ENCODE measurements at regions not wholly inside any gene's neighbourhood (a gene's known extent, or its start where the extent isn't known, plus 50 kb on each side); places are given as distances from the start of the nearest gene placed in this dataset.
"Not testable (repeated sequence)": the region's sequence is repeated elsewhere in the genome, so short reads cannot be mapped to it uniquely, and the experiment has no call there.

GRCh38 chr4:3612281-3612680 is 80.1 kb upstream of the LRPAP1 start:
- TF ChIP-seq ZFX (IDR thresholded peaks at IDR 0.05; ENCODE audit: borderline replicate concordance), result no peak
- TF ChIP-seq, protein P1, sequence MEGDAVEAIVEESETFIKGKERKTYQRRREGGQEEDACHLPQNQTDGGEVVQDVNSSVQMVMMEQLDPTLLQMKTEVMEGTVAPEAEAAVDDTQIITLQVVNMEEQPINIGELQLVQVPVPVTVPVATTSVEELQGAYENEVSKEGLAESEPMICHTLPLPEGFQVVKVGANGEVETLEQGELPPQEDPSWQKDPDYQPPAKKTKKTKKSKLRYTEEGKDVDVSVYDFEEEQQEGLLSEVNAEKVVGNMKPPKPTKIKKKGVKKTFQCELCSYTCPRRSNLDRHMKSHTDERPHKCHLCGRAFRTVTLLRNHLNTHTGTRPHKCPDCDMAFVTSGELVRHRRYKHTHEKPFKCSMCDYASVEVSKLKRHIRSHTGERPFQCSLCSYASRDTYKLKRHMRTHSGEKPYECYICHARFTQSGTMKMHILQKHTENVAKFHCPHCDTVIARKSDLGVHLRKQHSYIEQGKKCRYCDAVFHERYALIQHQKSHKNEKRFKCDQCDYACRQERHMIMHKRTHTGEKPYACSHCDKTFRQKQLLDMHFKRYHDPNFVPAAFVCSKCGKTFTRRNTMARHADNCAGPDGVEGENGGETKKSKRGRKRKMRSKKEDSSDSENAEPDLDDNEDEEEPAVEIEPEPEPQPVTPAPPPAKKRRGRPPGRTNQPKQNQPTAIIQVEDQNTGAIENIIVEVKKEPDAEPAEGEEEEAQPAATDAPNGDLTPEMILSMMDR (IDR thresholded peaks at IDR 0.05), result no peak
- no peak overlapping the region for H3K27ac ChIP-seq

GRCh38 chr4:3611778-3612177 is 79.6 kb upstream of the LRPAP1 start:
- no peak overlapping the region for H3K27ac ChIP-seq
- TF ChIP-seq ZFX (IDR thresholded peaks at IDR 0.05; ENCODE audit: borderline replicate concordance), result no peak

DNA sequence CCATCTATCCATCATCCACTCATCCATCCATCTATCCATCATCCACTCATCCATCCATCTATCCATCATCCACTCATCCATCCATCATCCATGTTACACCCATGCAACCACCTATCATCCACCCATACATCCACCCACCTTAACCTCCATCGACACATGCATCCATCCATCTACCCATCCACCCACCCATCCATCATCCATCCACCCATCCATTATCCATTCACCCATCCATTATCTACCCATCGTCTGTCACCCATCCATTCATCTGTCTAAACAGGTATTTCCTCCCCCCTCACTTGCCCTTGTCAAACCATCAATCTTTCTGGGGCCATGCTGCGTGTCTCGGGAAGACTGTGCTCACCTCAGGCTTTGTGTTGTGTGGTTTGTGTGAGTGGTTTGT is 78.6 kb upstream of the LRPAP1 start:
- not testable (repeated sequence) for H3K27ac ChIP-seq

DNA sequence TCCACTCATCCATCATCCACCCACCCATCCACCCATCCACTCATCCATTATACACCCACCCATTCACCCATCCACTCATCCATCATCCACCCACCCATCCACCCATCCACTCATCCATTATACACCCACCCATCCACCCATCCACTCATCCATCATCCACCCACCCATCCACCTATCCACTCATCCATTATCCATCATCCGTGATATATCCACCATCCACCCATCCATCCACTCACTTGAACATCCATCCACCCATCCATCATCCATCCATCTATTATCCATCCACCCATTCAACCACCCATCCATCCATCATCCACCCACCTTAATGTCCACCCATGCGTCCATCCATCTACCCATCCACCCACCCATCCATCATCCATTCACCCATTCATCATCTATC is 77.7 kb upstream of the LRPAP1 start:
- H3K27ac ChIP-seq, result not testable (repeated sequence)

- TF ChIP-seq, protein P1 (IDR thresholded peaks at IDR 0.05), result no peak
- no peak for TF ChIP-seq ZFX (IDR thresholded peaks at IDR 0.05; ENCODE audit: borderline replicate concordance)
- no peak overlapping the region for H3K27ac ChIP-seq
These were observed 75.7 kb upstream of the LRPAP1 start for GRCh38 chr4:3607690-3608552.

DNA sequence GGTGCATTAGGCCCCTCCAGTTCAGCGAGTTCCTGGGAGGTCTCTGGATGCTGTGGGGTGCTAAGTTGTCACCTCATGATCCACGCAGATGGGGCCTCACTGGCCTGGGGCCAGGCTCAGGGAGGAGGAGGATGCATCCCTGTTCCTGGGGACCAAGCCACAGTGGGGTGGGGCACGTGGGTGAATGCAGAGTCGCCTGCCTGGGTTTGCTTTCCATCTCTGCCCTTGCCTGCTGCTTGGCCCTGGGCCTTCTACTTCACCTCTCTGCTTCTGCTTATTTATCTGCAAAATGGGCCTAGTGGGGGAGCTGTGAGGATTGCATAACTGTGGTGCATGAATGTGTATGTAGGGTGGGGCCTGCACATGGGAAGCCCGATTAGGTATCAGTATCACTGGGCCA is 74.6 kb upstream of the LRPAP1 start:
- H3K27ac ChIP-seq, result not testable (repeated sequence)

DNA sequence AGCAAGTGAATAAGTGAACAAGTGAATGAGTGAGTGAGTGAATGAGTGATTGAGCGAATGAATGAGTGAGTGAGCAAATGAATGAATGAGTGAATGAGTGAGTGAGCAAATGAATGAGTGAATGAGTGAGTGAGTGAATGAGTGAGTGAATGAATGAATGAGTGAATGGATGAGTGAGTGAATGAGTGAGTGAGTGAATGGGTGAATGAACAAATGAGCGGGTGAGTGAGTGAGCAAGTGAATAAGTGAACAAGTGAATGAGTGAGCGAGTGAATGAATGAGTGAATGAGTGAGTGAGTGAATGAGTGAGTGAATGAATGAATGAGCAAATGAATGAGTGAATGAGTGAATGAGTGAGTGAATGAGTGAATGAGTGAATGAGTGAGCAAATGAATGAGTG is 74.0 kb upstream of the LRPAP1 start:
- H3K27ac ChIP-seq, result not testable (repeated sequence)

- H3K27ac ChIP-seq, result no peak overlapping the region
- TF ChIP-seq ZFX (IDR thresholded peaks at IDR 0.05; ENCODE audit: borderline replicate concordance), result no peak
- TF ChIP-seq, protein P1 (IDR thresholded peaks at IDR 0.05), result no peak
These were observed 73.3 kb upstream of the LRPAP1 start for GRCh38 chr4:3605491-3605890.

- H3K27ac ChIP-seq, result not testable (repeated sequence)
These were observed 70.8 kb upstream of the LRPAP1 start for GRCh38 chr4:3602886-3603645.

GRCh38 chr4:3601992-3602391 is 69.8 kb upstream of the LRPAP1 start:
- TF ChIP-seq, protein P1 (IDR thresholded peaks at IDR 0.05), result no peak
- no peak for TF ChIP-seq ZFX (IDR thresholded peaks at IDR 0.05; ENCODE audit: borderline replicate concordance)

GRCh38 chr4:3601108-3601690 is 69.0 kb upstream of the LRPAP1 start:
- H3K27ac ChIP-seq, result not testable (repeated sequence)

More at GRCh38 chr4:3601992-3602391, 69.8 kb upstream of the LRPAP1 start:
- H3K27ac ChIP-seq, result no peak overlapping the region
